ENCODE measurements at regions not wholly inside any gene's neighbourhood (a gene's known extent, or its start where the extent isn't known, plus 50 kb on each side); places are given as distances from the start of the nearest gene placed in this dataset.

- WGBS, 3 donors = 63 to 71% (median 68%) methylated on average over 1 of the region's 1 CpG
- H3K27me3 ChIP-seq (ENCODE audit: control insufficient read depth in 3 of 3, insufficient read depth in 3 of 3, low read length in 3 of 3) = no peaks in the 10 kb centered on the region
- H3K9me3 ChIP-seq (ENCODE audit: control insufficient read depth in 2 of 2, insufficient read depth in 1 of 2, low read depth in 1 of 2, low read length in 1 of 2) = no peaks in the 10 kb centered on the region
- no peaks in the 10 kb centered on the region for H3K4me1 ChIP-seq (ENCODE audit: control insufficient read depth in 3 of 3, insufficient read depth in 2 of 3, low read depth in 1 of 3, low read length in 2 of 3)
- FAIRE-seq (no peak), DNase-seq (no peak)
- H3K4me3 ChIP-seq (ENCODE audit: low read depth in 1 of 3, low read length in 3 of 3) = no peak overlapping the region
- H3K27ac ChIP-seq (ENCODE audit: low read depth in 1 of 3, low read length in 2 of 3) = no peak overlapping the region
- no peaks in the 10 kb centered on the region for H3K36me3 ChIP-seq (ENCODE audit: control insufficient read depth in 3 of 3, insufficient read depth in 2 of 3, low read depth in 1 of 3, low read length in 3 of 3)
These were observed 507.1 kb downstream of the TLE4 start for GRCh38 chr9:80078826-80079225.

- WGBS, 3 donors = 74 to 86% (median 81%) methylated on average over 3 of the region's 3 CpGs
- H3K4me3 ChIP-seq (ENCODE audit: low read depth in 1 of 3, low read length in 3 of 3) = no peak overlapping the region
- no peak overlapping the region for H3K27ac ChIP-seq (ENCODE audit: low read depth in 1 of 3, low read length in 2 of 3)
- no peaks in the 10 kb centered on the region for H3K27me3 ChIP-seq (ENCODE audit: control insufficient read depth in 3 of 3, insufficient read depth in 3 of 3, low read length in 3 of 3)
- DNase-seq (no peak), FAIRE-seq (no peak)
- no peaks in the 10 kb centered on the region for H3K36me3 ChIP-seq (ENCODE audit: control insufficient read depth in 3 of 3, insufficient read depth in 2 of 3, low read depth in 1 of 3, low read length in 3 of 3)
- no peaks in the 10 kb centered on the region for H3K9me3 ChIP-seq (ENCODE audit: control insufficient read depth in 2 of 2, insufficient read depth in 1 of 2, low read depth in 1 of 2, low read length in 1 of 2)
- no peaks in the 10 kb centered on the region for H3K4me1 ChIP-seq (ENCODE audit: control insufficient read depth in 3 of 3, insufficient read depth in 2 of 3, low read depth in 1 of 3, low read length in 2 of 3)
These were observed 505.3 kb downstream of the TLE4 start for GRCh38 chr9:80077059-80077458.

- Histone ChIP-seq H3K4me3 (ENCODE audit: low read depth in 1 of 3, low read length in 3 of 3) (no peak overlapping the region), H3K4me1 (ENCODE audit: control insufficient read depth in 3 of 3, insufficient read depth in 2 of 3, low read depth in 1 of 3, low read length in 2 of 3) (no peaks in the 10 kb centered on the region), H3K36me3 (ENCODE audit: control insufficient read depth in 3 of 3, insufficient read depth in 2 of 3, low read depth in 1 of 3, low read length in 3 of 3) (no peaks in the 10 kb centered on the region), H3K27ac (ENCODE audit: low read depth in 1 of 3, low read length in 2 of 3) (no peak overlapping the region), H3K27me3 (ENCODE audit: control insufficient read depth in 3 of 3, insufficient read depth in 3 of 3, low read length in 3 of 3) (no peaks in the 10 kb centered on the region), H3K9me3 (ENCODE audit: control insufficient read depth in 2 of 2, insufficient read depth in 1 of 2, low read depth in 1 of 2, low read length in 1 of 2) (no peaks in the 10 kb centered on the region)
- WGBS, 3 donors = 59 to 74% (median 60%) methylated on average over 4 of the region's 4 CpGs
- FAIRE-seq (no peak), DNase-seq (no peak)
These were observed 504.4 kb downstream of the TLE4 start for GRCh38 chr9:80076162-80076561.

GRCh38 chr9:80074439-80074838 is 502.7 kb downstream of the TLE4 start:
- WGBS, 3 donors = 64 to 74% (median 69%) methylated on average over 5 of the region's 5 CpGs
- no peak for DNase-seq
- Histone ChIP-seq H3K27me3 (ENCODE audit: control insufficient read depth in 3 of 3, insufficient read depth in 3 of 3, low read length in 3 of 3) (no peaks in the 10 kb centered on the region), H3K9me3 (ENCODE audit: control insufficient read depth in 2 of 2, insufficient read depth in 1 of 2, low read depth in 1 of 2, low read length in 1 of 2) (no peaks in the 10 kb centered on the region), H3K4me1 (ENCODE audit: control insufficient read depth in 3 of 3, insufficient read depth in 2 of 3, low read depth in 1 of 3, low read length in 2 of 3) (no peaks in the 10 kb centered on the region), H3K36me3 (ENCODE audit: control insufficient read depth in 3 of 3, insufficient read depth in 2 of 3, low read depth in 1 of 3, low read length in 3 of 3) (no peaks in the 10 kb centered on the region), H3K27ac (ENCODE audit: low read depth in 1 of 3, low read length in 2 of 3) (no peak overlapping the region), H3K4me3 (ENCODE audit: low read depth in 1 of 3, low read length in 3 of 3) (no peak overlapping the region)
- FAIRE-seq = no peak

- Histone ChIP-seq H3K27ac (ENCODE audit: low read depth in 1 of 3, low read length in 2 of 3) (no peak overlapping the region), H3K4me3 (ENCODE audit: low read depth in 1 of 3, low read length in 3 of 3) (no peak overlapping the region), H3K27me3 (ENCODE audit: control insufficient read depth in 3 of 3, insufficient read depth in 3 of 3, low read length in 3 of 3) (no peaks in the 10 kb centered on the region), H3K9me3 (ENCODE audit: control insufficient read depth in 2 of 2, insufficient read depth in 1 of 2, low read depth in 1 of 2, low read length in 1 of 2) (no peaks in the 10 kb centered on the region), H3K36me3 (ENCODE audit: control insufficient read depth in 3 of 3, insufficient read depth in 2 of 3, low read depth in 1 of 3, low read length in 3 of 3) (no peaks in the 10 kb centered on the region), H3K4me1 (ENCODE audit: control insufficient read depth in 3 of 3, insufficient read depth in 2 of 3, low read depth in 1 of 3, low read length in 2 of 3) (no peaks in the 10 kb centered on the region)
- DNase-seq (no peak), FAIRE-seq (no peak)
- WGBS, 3 donors = 81 to 89% (median 84%) methylated on average over 3 of the region's 3 CpGs
These were observed 500.7 kb downstream of the TLE4 start for GRCh38 chr9:80072451-80072850.

- Histone ChIP-seq H3K27me3 (ENCODE audit: control insufficient read depth in 3 of 3, insufficient read depth in 3 of 3, low read length in 3 of 3) (no peaks in the 10 kb centered on the region), H3K36me3 (ENCODE audit: control insufficient read depth in 3 of 3, insufficient read depth in 2 of 3, low read depth in 1 of 3, low read length in 3 of 3) (no peaks in the 10 kb centered on the region), H3K9me3 (ENCODE audit: control insufficient read depth in 2 of 2, insufficient read depth in 1 of 2, low read depth in 1 of 2, low read length in 1 of 2) (no peaks in the 10 kb centered on the region), H3K27ac (ENCODE audit: low read depth in 1 of 3, low read length in 2 of 3) (no peak overlapping the region), H3K4me1 (ENCODE audit: control insufficient read depth in 3 of 3, insufficient read depth in 2 of 3, low read depth in 1 of 3, low read length in 2 of 3) (no peaks in the 10 kb centered on the region), H3K4me3 (ENCODE audit: low read depth in 1 of 3, low read length in 3 of 3) (no peak overlapping the region)
- WGBS, 3 donors = 82 to 86% (median 84%) methylated on average over 3 of the region's 3 CpGs
- no peak for FAIRE-seq
- no peak for DNase-seq
These were observed 498.4 kb downstream of the TLE4 start for GRCh38 chr9:80070071-80070742.

GRCh38 chr9:80066931-80067330 is 495.2 kb downstream of the TLE4 start:
- no peak overlapping the region for H3K27ac ChIP-seq (ENCODE audit: low read depth in 1 of 3, low read length in 2 of 3)
- H3K36me3 ChIP-seq (ENCODE audit: control insufficient read depth in 3 of 3, insufficient read depth in 2 of 3, low read depth in 1 of 3, low read length in 3 of 3) = no peaks in the 10 kb centered on the region
- H3K27me3 ChIP-seq (ENCODE audit: control insufficient read depth in 3 of 3, insufficient read depth in 3 of 3, low read length in 3 of 3) = no peaks in the 10 kb centered on the region
- H3K4me3 ChIP-seq (ENCODE audit: low read depth in 1 of 3, low read length in 3 of 3) = no peak overlapping the region
- FAIRE-seq (no peak), DNase-seq (no peak)
- no peaks in the 10 kb centered on the region for H3K9me3 ChIP-seq (ENCODE audit: control insufficient read depth in 2 of 2, insufficient read depth in 1 of 2, low read depth in 1 of 2, low read length in 1 of 2)
- 16 to 65% (median 31%) methylated on average over 5 of the region's 5 CpGs for WGBS, 3 donors
- H3K4me1 ChIP-seq (ENCODE audit: control insufficient read depth in 3 of 3, insufficient read depth in 2 of 3, low read depth in 1 of 3, low read length in 2 of 3) = no peaks in the 10 kb centered on the region

- Histone ChIP-seq H3K4me1 (ENCODE audit: control insufficient read depth in 3 of 3, insufficient read depth in 2 of 3, low read depth in 1 of 3, low read length in 2 of 3) (no peaks in the 10 kb centered on the region), H3K9me3 (ENCODE audit: control insufficient read depth in 2 of 2, insufficient read depth in 1 of 2, low read depth in 1 of 2, low read length in 1 of 2) (peaks cover 0 to 2% of the 10 kb centered on the region in 2 donors), H3K27ac (ENCODE audit: low read depth in 1 of 3, low read length in 2 of 3) (no peak overlapping the region), H3K36me3 (ENCODE audit: control insufficient read depth in 3 of 3, insufficient read depth in 2 of 3, low read depth in 1 of 3, low read length in 3 of 3) (no peaks in the 10 kb centered on the region), H3K27me3 (ENCODE audit: control insufficient read depth in 3 of 3, insufficient read depth in 3 of 3, low read length in 3 of 3) (no peaks in the 10 kb centered on the region), H3K4me3 (ENCODE audit: low read depth in 1 of 3, low read length in 3 of 3) (no peak overlapping the region)
- DNase-seq (no peak), FAIRE-seq (no peak)
- 74 to 86% (median 80%) methylated on average over 4 of the region's 4 CpGs for WGBS, 3 donors
These were observed 490.8 kb downstream of the TLE4 start for GRCh38 chr9:80062567-80062966.

- FAIRE-seq (no peak), DNase-seq (no peak)
- 44 to 49% (median 47%) methylated on average over 2 of the region's 2 CpGs for WGBS, 3 donors
- H3K4me1 ChIP-seq (ENCODE audit: control insufficient read depth in 3 of 3, insufficient read depth in 2 of 3, low read depth in 1 of 3, low read length in 2 of 3) = no peaks in the 10 kb centered on the region
- H3K36me3 ChIP-seq (ENCODE audit: control insufficient read depth in 3 of 3, insufficient read depth in 2 of 3, low read depth in 1 of 3, low read length in 3 of 3) = no peaks in the 10 kb centered on the region
- peaks cover 0 to 2% of the 10 kb centered on the region in 2 donors for H3K9me3 ChIP-seq (ENCODE audit: control insufficient read depth in 2 of 2, insufficient read depth in 1 of 2, low read depth in 1 of 2, low read length in 1 of 2)
- no peaks in the 10 kb centered on the region for H3K27me3 ChIP-seq (ENCODE audit: control insufficient read depth in 3 of 3, insufficient read depth in 3 of 3, low read length in 3 of 3)
- no peak overlapping the region for H3K4me3 ChIP-seq (ENCODE audit: low read depth in 1 of 3, low read length in 3 of 3)
- H3K27ac ChIP-seq (ENCODE audit: low read depth in 1 of 3, low read length in 2 of 3) = no peak overlapping the region
These were observed 490.2 kb downstream of the TLE4 start for GRCh38 chr9:80061940-80062339.
